Inflammatory macrophage treated with lipopolysaccharide for 4 hours (primary cell): ENCODE measurements at regions not wholly inside any gene's neighbourhood (a gene's known extent, or its start where the extent isn't known, plus 50 kb on each side); places are given as distances from the start of the nearest gene placed in this dataset.
A peak's percentile ranks its signal among the peaks of the same experiment; 100 is the strongest.

Source experiments
- DNase-seq: peaks from one replicate; pipeline ENCODE4 v3.0.0-alpha.2; 2020

DNA sequence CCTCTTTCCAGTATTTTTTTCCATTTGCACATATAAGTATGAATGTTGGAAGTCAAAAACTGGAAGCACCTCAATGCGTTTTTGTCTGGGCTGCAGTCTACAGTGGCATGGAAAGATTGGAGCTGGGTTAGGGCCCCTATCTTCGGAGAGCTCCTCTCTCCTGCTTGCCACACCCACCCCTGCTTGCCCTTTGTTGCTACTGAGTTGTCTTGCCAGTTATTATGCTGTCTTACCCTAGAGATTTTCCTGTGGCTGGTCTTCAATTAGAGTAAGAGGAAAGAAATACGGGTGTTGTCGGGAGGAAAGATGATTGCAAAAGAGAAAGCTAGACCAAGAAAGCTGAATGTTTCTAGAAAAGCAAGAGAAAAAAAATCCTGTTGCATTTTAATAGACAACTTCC lies 228.9 kb upstream of the CELF2 start:
- DNase-seq = peak; percentile 22

DNA sequence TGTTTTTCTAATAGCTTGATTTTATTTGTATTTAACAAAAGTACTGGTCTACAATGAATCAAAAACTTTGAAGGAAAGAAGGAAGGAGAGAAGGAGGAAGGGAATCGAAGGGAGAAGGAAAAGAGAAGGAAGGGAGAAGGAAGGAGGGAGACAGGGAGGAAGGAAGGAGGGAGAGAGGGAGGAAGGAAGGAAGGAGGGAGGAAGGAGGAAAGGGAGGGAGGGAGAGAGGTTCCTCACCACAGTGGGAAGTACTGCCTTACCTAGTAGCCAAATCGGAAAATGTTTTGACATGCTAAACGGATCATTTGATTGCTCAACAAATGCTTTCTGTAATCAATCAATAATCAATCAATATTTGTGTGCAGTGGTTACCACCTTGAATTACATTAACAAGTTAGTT lies 225.8 kb upstream of the CELF2 start:
- DNase-seq = no peak

DNA sequence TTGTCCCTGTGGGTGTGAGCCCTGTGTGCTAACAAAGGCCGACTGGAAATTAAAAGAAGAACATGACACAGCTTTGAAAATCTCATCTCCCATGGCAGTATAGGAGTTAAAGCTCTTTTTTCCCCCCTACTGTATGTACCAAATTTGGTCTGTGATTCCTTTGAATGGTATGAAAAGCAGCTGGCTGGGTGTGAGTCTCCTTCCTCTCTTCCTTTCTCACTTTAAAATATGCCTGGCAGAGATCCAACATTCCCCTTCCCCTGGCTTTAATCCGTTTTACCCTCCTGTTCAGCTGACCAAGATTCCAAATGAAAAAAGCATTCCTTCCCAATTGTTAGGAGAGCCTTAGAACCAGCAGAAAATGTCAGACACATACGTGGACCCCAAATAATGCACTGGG lies 225.0 kb upstream of the CELF2 start:
- no peak for DNase-seq

DNA sequence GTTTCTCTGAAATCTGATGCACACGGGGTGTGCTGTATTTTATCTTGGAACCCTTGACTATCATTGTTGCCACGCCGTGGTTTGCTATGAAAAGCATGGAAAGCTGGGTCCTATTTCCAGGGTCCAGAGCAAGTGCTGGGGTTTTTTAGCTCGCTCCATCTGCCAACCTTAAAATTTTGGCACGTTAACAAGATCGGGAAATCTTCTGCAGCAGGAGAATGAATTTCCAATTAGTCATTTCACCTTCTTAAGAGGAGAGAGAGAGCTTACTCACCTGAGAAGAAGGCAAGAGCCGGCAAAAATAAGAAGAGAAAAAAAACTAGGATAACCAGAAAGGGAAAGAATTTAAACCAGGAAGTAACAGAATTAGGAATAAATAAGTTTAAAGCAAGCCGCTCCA lies 223.6 kb upstream of the CELF2 start:
- DNase-seq = no peak

DNA sequence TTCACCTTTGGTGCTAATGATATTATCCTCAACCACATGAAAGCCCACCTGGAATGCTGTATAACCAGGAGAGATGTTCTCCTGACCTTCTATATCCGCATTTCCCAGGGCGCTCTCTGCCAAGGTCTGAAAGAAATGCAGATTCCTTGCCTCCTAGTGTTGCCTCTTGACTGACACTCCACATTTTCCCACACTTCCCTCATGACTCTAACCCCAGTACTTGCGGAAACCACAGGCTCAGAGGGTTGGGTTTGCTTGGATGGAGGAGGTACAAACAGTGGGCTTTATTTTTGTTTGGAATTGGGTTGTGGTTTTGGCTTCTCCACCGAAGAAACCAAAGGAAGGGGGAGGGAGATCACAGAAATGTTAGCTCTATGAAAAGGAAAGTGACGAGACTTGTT lies 222.9 kb upstream of the CELF2 start:
- DNase-seq = no peak

DNA sequence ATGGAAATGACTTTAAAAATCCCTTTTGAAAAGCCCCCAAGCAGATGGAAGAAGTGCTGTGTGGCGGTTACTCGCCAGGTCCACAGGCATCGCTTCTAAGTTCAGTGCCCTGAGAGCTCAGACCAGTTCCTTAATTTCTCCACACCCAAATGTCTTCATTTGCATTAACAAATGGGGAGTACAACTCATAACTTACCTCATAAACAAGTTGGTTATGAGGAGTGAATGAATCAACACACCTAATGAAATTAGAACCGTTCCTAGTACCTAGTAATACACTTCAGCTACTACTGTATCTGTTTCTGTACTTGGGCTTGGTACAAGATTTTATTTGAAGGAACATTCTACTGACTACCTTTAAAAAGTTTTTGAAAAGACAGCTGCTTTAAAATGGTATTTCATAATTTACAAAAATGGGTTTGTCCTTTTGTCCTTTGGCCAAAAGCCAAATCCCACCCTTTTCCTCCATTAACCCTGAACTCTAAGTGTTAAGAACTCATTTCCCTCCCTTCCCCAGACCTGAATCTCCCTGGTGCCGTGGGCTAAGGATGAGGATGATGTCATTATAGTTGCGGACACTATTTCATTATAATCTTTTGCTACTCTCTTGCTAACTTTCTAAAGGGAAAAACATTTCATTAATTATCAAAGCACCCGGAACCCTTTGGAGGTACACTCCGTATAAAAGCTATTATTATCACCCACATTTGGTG lies 221.5 kb upstream of the CELF2 start:
- no peak for DNase-seq

DNA sequence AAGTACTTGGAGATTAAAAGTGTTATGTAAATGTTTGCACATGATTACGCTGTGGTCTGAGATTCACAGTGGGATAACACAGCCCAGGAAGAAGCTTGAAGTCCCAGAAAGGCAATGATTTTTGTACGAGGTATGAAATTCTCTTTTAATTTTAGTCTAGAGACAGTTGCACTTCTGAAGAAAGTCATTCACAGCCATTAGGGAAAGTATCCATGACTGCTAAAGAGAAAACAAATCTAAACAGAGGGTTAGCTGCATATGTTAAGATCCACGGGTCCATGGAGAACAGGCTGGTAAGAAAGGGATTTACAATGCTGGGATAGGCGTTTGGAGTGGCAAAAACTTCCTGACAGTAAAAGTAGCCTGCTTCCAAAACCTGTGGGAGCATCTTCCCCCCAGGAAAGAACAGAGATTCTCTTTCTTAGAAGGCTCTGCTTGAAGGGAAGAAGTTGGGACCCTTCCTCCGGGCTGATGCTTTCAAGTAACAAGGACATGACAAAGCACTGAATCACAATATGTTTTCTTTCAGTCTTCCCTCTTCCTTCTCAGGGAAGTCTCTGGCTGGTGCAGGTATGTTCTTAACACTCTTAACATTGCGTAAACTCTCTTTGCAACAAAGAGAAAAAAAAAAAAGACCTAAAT lies 220.8 kb upstream of the CELF2 start:
- DNase-seq = no peak

DNA sequence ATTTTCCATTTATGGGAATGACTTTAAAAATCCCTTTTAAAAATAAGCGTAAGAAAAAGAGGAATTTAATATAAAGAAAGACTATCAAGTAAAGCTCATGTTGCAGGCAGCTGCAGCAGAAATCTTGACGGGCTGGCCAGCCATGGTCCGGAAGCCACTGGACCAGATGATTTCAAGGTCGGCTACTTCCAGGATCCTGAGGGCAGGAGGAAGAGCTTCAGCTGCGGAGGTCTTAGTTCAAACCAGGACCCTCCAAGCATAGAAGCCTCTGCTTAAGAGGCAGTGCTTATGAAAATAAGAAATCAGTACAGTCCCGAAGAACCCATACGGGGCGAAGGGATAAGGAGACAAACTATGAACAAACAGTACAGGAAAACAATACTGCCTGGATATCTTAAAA lies 220.2 kb upstream of the CELF2 start:
- no peak for DNase-seq

DNA sequence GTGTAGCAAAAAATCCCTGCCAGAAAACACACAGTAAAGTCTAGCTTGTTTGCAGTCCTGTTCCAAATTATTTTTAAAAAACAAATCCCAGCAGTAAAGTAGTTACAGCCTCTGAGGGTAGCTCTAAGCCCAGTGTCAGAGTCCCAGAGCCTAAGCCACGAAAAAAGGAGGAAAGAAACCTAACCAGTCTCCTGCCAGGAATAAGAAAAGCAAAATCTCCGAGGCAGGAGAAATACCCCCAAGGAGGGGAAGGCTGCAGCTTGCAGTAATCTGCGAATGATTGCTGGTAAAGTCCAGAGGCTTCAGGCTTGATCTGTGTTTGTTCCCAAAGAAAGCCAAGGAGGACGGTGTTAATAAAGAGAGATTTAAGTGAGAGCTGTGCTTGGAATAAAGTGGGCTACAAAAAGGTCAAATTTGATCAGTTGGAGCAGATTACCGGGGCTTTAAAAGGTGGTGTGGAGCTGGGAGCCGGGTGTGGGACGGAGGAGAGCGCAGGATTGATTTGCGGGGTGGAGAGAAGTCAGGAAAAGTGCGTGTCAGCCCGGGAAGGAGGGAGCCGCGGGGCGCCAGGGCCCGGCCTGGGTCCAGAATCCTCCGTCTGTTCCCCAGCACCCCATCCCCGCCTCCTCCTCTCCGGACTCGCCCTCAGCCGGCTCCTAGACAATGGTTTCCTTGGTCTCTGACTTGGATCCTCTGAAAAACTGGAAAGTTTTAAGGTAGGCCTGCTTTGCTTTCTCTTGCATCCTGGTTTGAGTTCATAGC lies 219.4 kb upstream of the CELF2 start:
- DNase-seq = no peak

DNA sequence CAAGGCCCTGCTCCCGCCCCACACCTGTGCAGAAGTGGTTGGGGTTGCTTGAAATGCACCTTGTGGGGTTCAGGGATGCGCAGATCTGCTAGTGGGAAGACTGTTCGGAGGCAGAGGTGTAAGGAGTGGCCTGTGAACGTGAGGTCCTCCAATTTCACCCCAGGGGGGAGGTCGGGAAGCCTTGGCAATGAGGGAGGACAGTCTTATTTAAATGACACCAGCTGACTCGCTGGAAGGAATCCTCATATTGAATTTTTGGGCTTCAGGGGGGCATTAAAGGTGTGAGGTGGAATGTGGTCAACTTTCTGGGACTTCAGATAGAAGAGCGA lies 218.8 kb upstream of the CELF2 start:
- no peak for DNase-seq

DNA sequence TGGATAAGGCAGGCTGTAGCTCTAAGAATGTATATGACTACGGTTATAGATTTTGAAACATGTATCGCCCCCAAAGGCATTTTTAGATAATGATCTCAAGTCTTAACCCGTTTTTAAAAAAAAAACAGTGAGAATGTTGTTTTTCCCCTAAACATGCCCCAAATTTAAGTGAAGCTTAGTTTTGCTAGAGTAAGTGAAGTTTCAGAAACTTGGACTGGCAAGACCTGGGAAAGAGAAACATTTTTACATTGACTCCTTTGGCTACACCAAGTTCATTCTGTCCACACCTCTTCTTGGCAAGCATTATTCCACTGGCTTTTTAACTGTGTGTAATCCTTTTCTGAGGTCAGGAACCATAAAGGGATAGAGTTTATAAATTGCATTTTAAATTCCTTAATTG lies 216.7 kb upstream of the CELF2 start:
- no peak for DNase-seq

DNA sequence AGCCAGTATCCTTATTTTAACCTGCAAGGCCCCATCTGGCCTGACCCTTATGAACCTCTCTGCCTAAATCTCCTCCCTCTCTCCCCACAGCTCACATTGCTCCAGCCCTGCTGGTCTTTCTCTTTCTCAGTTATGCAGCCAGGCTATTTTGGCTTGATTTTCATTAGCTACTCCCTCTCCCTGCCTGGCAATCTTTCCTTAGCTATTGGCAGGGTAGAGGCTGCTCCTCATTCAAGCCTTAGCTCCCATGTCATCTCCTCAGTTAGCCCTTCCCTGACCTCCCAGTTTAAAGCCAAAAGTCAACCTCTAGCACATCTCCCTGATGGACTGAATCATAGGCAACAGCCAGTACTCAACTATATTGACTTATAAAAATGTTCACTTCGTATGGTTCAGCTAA lies 214.4 kb upstream of the CELF2 start:
- no peak for DNase-seq

DNA sequence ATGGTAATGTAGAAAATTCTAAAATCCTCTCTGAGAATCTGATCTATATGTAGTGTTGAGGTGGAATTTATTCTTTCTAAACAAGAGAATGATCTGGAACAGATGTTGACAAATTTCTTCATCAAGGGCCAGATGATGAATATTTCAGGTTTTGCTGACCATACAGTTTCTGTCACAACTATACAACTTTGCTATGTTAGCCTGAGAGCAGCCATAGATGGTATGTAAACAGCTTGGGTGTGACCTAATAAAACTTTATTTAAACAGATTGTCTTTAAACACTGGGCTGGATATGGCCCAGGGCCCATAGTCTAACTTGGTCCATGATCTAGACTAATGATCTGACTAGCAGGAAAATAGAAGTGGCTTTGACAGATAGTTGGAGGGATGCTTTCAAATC lies 213.6 kb upstream of the CELF2 start:
- DNase-seq = no peak

DNA sequence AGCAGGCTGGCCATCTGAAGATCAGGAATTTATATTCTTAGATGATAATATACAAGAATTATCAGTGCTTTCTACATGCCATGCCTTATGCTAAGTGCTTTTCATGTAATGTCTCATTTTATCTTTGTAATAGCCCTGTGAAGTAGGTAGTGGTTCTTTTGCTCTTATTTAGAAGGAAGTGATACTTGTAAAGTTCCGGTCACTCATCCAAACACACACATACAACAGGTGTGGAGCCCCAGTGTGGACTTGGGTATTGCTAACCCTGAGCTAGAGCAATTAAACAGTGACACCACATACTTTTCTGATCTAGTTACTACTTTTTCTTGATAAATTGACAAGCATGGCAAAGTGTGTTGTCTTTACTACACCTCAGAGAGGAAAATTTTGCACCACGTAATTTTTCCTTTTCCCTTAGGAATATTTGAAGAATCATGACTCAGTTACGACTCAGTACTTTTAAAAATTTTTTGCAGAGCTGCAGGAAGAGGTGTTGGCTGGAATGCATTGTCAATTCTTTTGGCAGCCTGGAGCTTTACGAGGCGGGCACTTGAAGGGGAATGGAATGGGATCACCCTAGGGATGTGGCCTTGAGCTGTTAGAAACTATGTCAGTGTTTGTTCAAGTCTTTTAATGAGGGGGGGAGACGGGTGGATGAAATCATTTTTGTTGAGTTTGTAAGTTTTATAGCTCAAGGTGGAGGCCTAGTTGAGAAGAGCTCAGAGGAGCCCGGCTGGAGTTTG lies 212.5 kb upstream of the CELF2 start:
- no peak for DNase-seq

DNA sequence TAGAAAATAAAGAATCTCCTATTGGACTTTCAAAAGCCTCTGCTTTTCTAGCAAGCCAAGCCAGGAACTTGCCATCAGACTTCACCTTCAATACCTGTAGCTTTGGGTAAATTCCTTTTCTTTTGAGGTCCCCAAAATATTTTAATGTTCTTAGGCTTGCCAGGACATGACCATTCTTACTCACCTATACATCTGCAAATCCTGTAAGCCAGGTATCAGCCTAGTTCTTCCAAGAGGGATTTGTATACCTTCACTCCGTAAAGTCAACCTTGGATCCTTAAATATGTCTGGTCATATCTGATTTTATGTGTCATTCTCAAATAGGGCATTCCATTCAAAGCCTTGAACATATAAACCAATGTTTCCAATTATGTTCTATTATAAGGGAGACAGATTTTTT lies 210.6 kb upstream of the CELF2 start:
- DNase-seq = no peak

DNA sequence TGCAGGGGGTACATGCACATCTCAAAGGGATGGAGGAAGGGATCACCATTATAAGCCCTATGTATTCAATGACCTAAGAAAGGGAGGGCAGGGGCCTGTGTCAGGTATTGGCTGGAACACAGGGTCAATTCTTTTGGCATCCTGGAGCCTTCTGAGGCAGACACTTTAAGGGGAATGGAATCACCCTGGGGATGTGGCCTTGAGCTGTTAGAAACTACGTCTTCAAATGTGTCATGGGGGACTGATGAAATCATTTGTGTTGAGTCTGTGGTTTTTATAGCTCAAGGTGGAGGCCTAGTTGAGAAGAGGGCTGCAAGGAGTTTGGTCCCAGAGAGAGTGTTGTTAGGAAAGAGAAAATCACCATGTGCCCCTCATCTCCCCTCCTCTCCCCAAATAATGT lies 206.1 kb upstream of the CELF2 start:
- no peak for DNase-seq

DNA sequence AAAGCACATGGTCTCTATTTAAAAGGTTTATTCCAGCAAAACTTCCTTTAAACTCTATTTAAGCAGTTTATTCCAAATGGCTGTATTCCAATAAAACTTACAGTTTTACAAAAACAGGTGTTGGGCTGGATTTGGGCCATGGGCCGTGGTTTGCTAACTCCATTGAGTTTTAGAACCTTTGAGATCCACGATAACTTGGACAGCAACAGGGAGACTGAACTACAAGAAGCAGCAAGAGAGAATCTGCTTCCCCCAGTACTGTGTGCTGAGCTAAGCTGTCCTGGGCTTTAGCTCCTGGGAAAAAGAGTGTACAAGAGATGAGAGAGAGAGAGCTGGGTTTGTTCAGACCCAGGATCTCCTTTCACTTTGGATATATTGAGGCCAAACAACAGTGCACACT lies 204.0 kb upstream of the CELF2 start:
- DNase-seq = no peak

DNA sequence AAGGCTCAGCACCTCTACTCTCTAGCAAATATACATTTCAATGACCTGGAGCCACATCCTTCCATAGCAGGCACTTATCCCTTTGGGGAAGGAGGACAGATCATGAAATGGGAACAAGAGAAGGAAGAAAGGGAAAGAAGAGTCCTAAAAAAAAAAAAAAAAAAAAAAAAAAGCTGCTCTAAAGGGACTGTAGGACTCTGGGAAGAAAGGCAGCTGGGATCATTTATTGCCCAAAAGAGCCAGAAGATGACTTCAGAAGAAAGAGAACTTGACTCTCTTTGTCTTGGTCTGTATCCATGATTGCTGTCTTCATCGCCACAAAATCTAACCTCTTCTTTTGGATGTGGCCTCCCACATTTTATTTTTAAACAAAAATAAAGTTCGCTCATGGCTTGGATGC lies 203.6 kb upstream of the CELF2 start:
- no peak for DNase-seq

DNA sequence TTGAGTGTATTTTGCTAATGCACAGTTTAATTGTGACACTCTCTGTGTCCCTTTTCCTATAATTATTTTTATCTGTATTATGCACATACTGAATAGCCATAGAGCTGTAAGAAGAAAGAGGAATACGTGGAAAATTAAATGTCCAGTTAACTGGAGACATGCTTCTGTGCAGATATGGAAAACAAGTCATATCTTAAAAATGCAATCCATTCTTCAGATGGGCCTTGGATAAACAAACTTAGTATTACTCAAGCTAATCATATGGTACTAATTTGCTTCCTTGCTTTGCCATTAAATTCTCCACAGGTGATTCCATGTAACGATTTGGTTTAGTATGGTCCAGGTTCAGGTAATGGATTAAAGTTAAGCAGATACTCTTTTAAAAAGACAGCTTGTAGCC lies 201.2 kb upstream of the CELF2 start:
- DNase-seq = no peak

DNA sequence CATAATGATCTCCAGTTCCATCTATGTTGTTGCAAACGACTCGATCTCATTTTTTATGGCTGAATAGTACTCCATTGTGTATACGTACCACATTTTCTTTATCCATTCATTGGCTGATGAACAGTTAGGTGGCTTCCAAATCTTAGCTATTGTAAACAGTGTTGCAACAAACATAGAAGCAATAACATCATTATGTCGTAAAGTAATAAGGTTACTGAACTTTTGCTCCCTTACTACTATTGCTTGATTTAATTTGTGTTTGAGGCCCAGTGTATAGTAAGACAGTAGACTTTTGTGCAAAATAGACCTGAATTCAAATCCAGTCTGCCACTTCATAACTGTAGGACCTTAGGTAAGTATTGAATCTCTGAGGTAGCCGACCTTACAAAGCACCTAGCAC lies 200.1 kb upstream of the CELF2 start:
- DNase-seq = no peak

DNA sequence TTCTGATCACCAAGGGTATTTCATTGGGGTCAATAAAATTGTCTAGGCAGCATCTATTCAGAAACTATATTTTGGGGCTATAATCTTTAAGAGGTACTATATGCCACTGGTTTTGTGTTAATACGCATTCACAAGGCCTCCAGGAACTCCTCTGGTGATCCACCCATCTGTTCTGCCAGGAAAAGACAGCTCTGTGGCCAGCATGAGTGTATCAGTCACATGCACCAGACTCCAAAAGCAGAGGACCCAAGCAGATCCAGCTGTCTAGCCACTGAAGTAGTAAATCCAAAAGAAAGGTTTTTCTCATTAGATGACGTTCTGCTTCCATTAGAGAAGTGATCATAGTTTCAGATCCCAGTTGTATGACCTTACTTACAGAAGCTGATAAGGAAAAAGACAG lies 199.6 kb upstream of the CELF2 start:
- no peak for DNase-seq

DNA sequence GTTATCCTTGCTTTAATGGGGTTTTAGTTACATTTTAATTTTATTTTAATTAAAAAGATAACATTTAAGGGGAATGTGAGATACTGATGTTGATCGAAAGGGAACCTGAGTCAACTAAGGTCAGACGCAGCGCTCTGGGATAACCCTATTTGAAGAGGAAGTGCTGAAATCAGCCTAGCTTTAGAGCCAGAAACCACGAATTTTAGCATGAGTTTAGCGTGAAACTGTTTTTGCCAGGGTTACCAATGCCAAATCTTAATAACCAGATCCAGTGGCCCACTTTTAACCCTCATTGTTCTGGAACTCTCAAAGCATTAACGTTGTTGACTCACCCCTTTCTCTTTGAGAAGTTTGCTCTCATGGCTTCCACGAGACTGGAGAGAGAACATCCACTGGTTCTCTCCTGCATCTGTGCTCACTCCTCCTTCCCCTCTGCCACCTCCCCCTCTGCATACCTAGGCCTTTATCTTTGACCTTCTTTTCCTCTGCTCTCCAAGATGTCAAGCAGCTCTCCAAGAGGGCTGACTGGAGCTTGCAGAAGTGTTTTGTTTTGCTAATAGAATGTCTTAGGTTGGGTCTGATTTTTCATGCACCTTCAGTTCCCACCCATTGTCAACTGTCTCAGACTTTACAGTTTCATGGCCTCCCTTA lies 198.3 kb upstream of the CELF2 start:
- DNase-seq = no peak

DNA sequence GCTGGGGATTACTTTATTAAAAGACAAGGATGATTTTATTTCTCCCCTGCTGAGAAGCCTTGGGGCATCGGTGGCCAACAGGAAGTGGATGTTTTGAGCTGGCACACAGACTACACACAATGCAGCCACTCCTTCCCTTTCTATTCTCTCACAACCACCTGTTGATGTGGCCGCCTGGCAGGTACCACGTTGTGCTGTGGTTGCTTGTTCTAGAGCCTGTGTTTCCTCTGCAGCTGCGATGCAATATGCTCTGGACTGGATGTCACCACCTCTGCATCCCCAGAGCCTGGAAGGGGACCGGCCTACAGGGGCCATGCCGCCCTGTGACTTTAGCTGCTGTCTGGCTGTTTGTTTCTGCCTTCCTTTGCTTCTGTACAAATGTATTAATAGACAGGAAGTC lies 195.7 kb upstream of the CELF2 start:
- DNase-seq = no peak
